Psoas muscle (tissue), 7 donors: ENCODE measurements at regions not wholly inside any gene's neighbourhood (a gene's known extent, or its start where the extent isn't known, plus 50 kb on each side); places are given as distances from the start of the nearest gene placed in this dataset.

Experiments used
- ATAC-seq, 4 donors: fragments of 200-7000 bp; cut with Tn5 transposase; one replicate each; pipeline ENCODE4 v1.9.1; 2020; ENCODE audit warnings: moderate library complexity in 3 of 4, mild to moderate bottlenecking in 2 of 4
- DNase-seq, 2 donors: peaks; one replicate each; pipeline ENCODE4 v3.0.0-alpha.2; 2020
- H3K27ac ChIP-seq: fragments of 200-600 bp; one replicate; pipeline ENCODE4 v1.8.0; 2022
- H3K27me3 ChIP-seq, 3 donors: fragments of 200-600 bp in 1 of 3; one replicate each; pipeline versions ENCODE4 v1.6.1 to v1.8.0; 2013 to 2022; ENCODE audit warnings: low read length in 2 of 3, mild to moderate bottlenecking in 2 of 3, moderate library complexity in 1 of 3; ENCODE audit not compliant: insufficient read depth in 3 of 3
- H3K36me3 ChIP-seq, 2 donors: fragments of 200-600 bp in 1 of 2; one replicate each; pipeline versions ENCODE4 v1.6.1 to v1.8.0; 2013 to 2022; ENCODE audit warnings: low read depth in 1 of 2, mild to moderate bottlenecking in 1 of 2, moderate library complexity in 1 of 2; ENCODE audit not compliant: insufficient read depth in 1 of 2
- H3K4me1 ChIP-seq: fragments of 200-600 bp; one replicate; pipeline ENCODE4 v1.8.0; 2022
- H3K4me3 ChIP-seq: fragments of 200-600 bp; one replicate; pipeline ENCODE4 v1.8.0; 2022; ENCODE audit warnings: mild to moderate bottlenecking
- H3K9me3 ChIP-seq: fragments of 200-600 bp; one replicate; pipeline ENCODE4 v1.8.0; 2022
- CTCF ChIP-seq: fragments of 200-600 bp; IDR thresholded peaks from one replicate; pipeline ENCODE4 v1.8.0; 2022; ENCODE audit warnings: antibody characterized with exemption
- WGBS, 3 donors: extraction: QIAGEN DNeasy Blood & Tissue Kit; methylation state at CpG; one replicate each; pipeline versions ENCODE4 v1.1.6 to v1.1.7; 2013; 5-methylcytosine and 5-hydroxymethylcytosine counted together
- intact Hi-C, 2 donors: fragments of 100-400 bp; cut with DNase I; formaldehyde crosslinking; loops; one replicate each; pipeline versions ENCODE4 v1.11.0 to v1.14.2; 2022
- donor health status: healthy with polysubstance abuse.
- donor health status: DM: no; HTN: no; CAD: no; lungs with moderate emphysema.
- donor health status: Bipolar disorder and iron deficiency.
- donor health status: healthy.
- donor health status: DM: yes; HTN: yes; CAD: no.
- donor health status: DM: no; HTN: no; CAD: no.
- donor health status: DM: yes; HTN: yes; CAD: no.

- ATAC-seq (no peak), DNase-seq (no peak)
- no peak for TF ChIP-seq CTCF
- intact Hi-C loops, result no loop called here
- Histone ChIP-seq H3K27me3 (no peaks in the 10 kb centered on the region), H3K36me3 (no peaks in the 10 kb centered on the region), H3K4me3 (no peak overlapping the region), H3K4me1 (no peaks in the 10 kb centered on the region), H3K27ac (no peak overlapping the region), H3K9me3 (peaks cover 3% of the 10 kb centered on the region)
- 43 to 46% (median 45%) methylated on average over 7 of the region's 7 CpGs for WGBS, 3 donors
Observed at GRCh38 chr13:107563099-107563925, 652.0 kb downstream of the LIG4 start.

DNA sequence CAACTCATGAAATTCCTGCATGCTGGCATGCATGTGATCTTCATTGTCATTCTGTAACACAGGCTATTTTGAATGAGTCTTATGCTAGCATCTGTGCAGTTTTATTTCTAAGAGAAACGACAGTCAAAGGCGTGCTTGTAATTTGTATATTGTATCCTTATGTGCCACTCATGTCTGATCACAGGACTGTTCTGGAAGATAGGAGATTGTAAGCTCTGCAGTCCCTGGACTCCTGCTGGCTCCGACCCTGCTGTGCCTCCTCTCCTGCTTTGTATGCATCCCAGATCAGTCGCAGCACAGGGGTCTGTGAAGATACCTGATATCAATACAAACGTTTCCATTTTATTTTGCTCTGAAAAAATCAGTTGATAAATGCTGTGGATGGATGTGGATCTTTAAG, 653.1 kb downstream of the LIG4 start:
- DNase-seq (no peak), ATAC-seq (no peak)
- Histone ChIP-seq H3K36me3 (no peaks in the 10 kb centered on the region), H3K27me3 (no peaks in the 10 kb centered on the region), H3K27ac (no peak overlapping the region), H3K4me1 (no peaks in the 10 kb centered on the region), H3K4me3 (no peak overlapping the region), H3K9me3 (peaks cover 3% of the 10 kb centered on the region)
- intact Hi-C loops, result no loop called here
- TF ChIP-seq CTCF, result no peak
- WGBS, 3 donors, result 43 to 62% (median 47%) methylated on average over 5 of the region's 5 CpGs

- Histone ChIP-seq H3K9me3 (no peaks in the 10 kb centered on the region), H3K36me3 (no peaks in the 10 kb centered on the region), H3K4me3 (no peak overlapping the region), H3K4me1 (no peaks in the 10 kb centered on the region), H3K27me3 (no peaks in the 10 kb centered on the region), H3K27ac (no peak overlapping the region)
- WGBS, 3 donors, result 62 to 76% (median 64%) methylated on average over 5 of the region's 5 CpGs
- DNase-seq (no peak), ATAC-seq (no peak)
- intact Hi-C loops, result no loop called here
- no peak for TF ChIP-seq CTCF
Observed at GRCh38 chr13:107554460-107554859, 660.9 kb downstream of the LIG4 start.

- H3K9me3 ChIP-seq, result no peaks in the 10 kb centered on the region
- intact Hi-C loops, result no loop called here
- H3K27me3 ChIP-seq, result no peaks in the 10 kb centered on the region
- no peak overlapping the region for H3K27ac ChIP-seq
- no peaks in the 10 kb centered on the region for H3K4me1 ChIP-seq
- no peak for ATAC-seq
- no peak for DNase-seq
- no peak overlapping the region for H3K4me3 ChIP-seq
- H3K36me3 ChIP-seq, result no peaks in the 10 kb centered on the region
- TF ChIP-seq CTCF, result no peak
- 71 to 77% (median 71%) methylated on average over 7 of the region's 7 CpGs for whole genome bisulfite sequencing, 3 donors
Observed at GRCh38 chr13:107553838-107554237, 661.5 kb downstream of the LIG4 start.

DNA sequence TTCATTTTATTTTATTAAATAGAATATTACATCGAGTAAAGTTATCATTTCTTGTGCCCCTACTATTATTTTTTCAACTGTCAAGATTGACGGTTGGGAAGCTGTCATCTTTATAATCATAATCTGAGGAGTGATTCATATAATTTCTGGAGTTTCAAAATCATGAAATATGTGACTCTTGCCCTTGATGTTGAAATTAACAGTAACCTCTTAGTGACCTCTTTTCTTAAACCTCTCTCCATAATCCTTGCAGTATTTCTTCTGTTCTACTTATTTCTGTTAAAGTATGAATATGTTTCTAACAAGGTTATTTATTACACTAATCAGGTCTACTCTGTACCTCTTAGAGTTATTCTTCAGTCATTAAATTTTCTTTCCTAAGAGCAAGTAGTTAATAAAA, 663.8 kb downstream of the LIG4 start:
- Histone ChIP-seq H3K4me3 (no peak overlapping the region), H3K36me3 (no peaks in the 10 kb centered on the region), H3K27ac (no peak overlapping the region), H3K9me3 (no peaks in the 10 kb centered on the region), H3K4me1 (no peaks in the 10 kb centered on the region), H3K27me3 (no peaks in the 10 kb centered on the region)
- ATAC-seq (no peak), DNase-seq (no peak)
- intact Hi-C loops, result no loop called here
- TF ChIP-seq CTCF, result no peak
- whole genome bisulfite sequencing, 3 donors, result 57 to 79% (median 78%) methylated on average over 2 of the region's 2 CpGs
